Bone marrow (tissue), 2 donors: ENCODE measurements at regions not wholly inside any gene's neighbourhood (a gene's known extent, or its start where the extent isn't known, plus 50 kb on each side); places are given as distances from the start of the nearest gene placed in this dataset.

Source experiments
- DNase-seq, 2 donors: peaks; one replicate each; lab custom pipeline; 2025; lab: John Stamatoyannopoulos, UW

DNA sequence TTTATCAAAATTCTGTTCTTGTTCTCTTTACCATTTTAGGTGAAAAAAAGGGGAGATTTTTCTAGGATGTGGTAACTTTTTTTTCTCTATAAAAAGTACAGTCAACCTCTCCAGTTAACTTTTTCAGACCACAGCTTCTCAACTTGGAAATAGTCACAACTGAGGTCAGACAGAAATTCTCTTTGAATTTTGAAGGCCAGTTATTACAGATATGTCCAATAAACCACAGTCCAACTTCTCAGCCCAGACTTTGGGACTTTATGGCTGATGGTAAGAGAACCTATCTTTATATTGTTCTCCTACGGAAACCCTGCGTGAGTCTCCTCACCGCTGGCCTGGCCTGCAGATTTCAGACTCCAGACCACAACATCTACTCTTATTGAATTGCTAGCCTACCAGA is 176.7 kb downstream of the DACT1 start:
- no peak for DNase-seq

GRCh38 chr14:58815161-58815701 is 177.5 kb downstream of the DACT1 start:
- DNase-seq, result no peak

GRCh38 chr14:58815794-58816193 is 178.0 kb downstream of the DACT1 start:
- DNase-seq, result no peak

GRCh38 chr14:58816416-58817115 is 178.8 kb downstream of the DACT1 start:
- DNase-seq, result no peak

DNA sequence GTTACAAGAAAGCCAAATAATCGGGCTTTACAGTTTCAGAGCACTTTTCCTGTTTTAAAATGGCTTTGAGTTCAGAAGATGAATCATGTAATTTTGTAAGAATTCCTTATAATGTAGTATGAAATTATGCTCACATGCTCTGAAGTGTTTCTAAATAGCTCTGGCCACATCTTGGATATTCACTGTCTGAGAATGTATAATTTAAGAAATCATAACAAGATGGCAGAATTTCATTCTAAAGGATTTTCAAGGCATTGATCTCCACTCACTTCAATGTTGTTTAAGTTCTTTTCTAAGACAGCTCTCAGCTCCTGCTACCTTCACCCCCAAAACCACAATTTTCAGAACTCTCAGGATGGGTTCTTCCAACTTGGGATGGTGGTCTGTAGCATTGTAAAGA is 180.1 kb downstream of the DACT1 start:
- no peak for DNase-seq

DNA sequence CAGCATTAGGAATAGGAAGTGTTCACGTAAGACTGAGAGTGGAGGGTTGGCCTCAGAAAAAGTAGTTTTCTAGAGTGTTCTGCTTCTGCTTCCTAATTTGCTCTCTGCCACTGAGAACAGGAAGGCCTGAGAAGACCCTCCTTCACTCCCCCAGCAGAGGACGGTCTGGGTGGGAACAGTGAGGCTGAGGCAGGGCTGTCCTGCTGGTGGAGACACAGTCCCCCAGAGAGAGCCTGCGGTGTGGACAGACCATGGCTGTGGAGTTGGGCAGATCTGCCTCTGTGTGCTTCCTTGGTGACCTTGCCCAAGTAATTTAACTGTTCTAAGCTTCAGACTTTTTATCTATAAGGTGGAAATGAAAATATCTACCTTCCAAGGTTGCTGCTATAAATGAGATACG is 182.3 kb downstream of the DACT1 start:
- no peak for DNase-seq

DNA sequence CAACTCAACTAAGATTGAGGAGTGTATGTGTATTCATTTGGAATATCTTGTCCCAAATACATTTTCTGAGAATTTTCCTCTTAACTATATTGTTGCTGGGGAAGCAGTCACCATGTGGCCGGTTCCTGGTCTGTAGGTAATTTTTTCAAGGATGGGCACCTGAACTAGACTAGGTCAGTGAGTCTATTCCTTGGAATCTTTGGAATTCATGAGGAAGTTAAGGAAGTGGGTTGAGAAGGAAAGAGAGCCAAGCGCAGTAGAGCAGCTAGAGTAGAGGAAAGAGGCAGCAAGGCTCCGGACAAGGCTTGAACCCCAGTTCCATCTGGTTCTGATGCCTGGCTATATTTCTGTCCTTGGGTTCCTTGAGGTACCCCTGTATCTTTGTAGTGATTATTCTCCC is 183.7 kb downstream of the DACT1 start:
- no peak for DNase-seq

DNA sequence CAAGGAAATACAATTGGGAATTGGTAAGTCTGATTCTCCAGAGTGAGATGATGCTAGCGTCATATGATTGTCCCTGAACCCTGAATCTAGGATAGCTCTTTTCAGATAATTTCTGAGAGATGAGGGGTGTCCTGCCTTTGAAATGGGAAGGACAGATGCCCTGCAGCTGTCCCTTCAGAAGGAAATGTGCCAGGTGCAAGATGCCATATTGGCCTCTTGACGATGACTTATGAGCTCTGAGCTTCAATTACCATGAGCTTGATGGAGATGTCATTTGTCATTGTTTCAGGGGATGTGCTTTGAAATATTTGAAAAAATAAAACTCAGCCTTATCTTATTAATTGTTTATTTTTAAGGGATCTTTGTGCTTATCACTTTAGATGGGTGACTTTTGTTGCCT is 185.1 kb downstream of the DACT1 start:
- no peak for DNase-seq

DNA sequence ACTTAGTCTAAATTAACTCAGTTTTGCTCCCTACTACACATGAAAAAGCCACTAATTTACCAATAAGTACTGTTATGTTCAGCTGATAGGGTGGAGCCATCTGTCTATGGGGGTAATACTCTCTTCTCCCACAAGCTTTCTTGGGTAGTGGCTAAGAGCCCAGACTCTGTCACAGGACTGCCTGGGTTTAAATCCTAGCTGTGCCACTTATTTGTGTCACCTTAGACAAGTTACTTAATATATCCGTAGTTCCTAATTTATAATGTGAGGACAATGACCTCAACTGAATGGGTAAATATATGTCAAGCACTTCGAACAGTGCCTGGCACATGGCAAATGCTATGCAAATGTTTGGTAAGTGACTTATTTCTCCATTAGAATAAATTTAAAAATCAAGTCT is 185.6 kb downstream of the DACT1 start:
- no peak for DNase-seq

GRCh38 chr14:58824106-58824505 is 186.3 kb downstream of the DACT1 start:
- no peak for DNase-seq

DNA sequence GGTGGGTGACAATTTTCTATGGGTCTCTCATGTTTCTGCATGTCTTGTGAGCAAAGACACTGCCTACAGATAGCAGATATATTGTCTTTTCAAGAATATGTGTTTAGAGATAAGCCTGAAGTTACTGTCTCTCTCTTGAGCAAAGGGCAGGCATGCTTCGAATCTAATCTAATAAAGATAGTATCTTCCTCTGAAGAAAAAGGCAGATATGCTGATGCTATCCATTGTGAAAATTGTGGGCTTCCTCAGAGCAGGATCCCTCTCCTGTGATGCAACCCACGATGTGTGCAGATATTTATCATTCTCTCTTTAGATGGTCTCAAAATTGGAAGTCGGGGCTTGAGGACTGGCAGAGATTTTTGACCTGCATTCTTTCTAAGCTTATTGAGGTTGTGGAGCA is 187.0 kb downstream of the DACT1 start:
- DNase-seq, result no peak

GRCh38 chr14:58825606-58826005 is 187.8 kb downstream of the DACT1 start:
- no peak for DNase-seq

DNA sequence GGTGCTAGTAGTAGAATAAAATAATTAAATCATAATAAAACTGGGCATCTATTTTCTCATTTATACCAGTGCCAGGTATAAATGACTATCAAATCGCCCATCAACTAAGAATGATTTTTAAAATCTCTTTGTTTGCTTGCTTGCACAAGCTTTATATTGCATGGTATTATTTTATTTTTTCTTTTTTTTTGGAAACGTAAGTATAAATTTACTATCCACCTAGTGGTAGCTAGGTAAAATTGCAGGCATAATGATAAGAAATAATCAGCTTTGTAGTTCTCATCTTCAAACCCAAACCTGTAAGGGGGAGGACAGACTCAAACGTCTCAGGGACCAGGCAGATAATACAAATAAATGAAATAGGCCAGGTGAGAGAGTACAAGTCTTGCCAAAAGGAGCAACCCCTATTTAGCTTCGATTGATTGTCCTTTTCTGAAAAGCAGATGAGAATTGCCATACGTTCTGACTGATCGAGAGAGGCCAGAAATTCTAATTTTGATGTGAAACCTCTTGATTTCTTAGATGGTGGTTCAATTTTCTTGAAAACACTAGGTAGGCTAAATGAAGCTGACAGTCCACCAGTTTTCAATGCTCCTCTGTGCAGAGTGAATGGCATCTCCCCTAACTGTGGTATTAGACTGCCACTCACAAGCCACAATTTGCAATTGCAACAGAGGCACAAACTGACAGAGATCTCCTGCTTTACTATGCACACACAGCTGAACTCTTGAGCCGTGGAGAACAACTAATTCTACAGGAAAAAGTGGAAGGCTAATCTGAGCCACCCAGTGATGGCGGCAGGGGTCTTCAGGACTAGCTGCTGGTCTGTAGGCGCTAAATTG is 189.3 kb downstream of the DACT1 start:
- DNase-seq, result no peak

GRCh38 chr14:58828298-58828697 is 190.5 kb downstream of the DACT1 start:
- no peak for DNase-seq

- DNase-seq, result no peak
Measured at GRCh38 chr14:58829594-58829993, 191.8 kb downstream of the DACT1 start.

GRCh38 chr14:58830121-58830520 is 192.4 kb downstream of the DACT1 start:
- DNase-seq, result no peak

GRCh38 chr14:58832095-58832521 is 194.3 kb downstream of the DACT1 start:
- no peak for DNase-seq

DNA sequence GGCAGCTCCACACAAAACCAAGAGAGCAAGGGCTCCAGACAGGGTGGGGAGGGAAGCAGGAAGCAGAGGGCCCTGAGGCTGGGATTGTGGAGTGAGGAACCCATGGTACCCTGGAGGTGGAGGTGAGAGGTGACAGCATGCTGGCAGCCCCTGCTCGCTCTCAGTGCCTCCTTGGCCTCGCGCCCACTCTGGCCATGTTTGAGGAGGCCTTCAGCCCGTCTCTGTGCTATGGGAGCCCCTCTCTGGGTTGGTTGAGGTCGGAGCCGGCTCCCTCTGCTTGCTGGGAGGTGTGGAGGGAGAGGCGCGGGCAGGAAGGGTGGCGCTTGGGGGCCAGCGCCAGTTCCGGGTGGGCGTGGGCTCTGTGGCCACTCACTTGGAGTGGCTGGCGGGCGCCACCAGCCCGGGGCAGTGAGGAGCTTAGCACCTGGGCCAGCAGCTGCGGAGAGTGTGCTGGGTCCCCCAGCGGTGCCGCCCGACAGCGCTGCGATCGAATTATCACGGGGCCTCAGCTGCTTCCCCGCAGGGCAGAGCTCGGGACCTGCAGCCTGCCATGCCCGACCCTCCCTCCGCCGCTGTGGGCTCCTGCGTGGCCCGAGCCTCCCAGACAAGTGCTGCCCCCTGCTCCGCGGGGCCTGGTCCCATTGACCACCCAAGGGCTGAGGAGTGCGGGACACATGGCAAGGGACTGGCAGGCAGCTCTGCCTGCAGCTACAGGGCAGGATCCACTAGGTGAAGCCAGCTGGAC is 196.0 kb downstream of the DACT1 start:
- no peak for DNase-seq

GRCh38 chr14:58836303-58836974 is 198.7 kb downstream of the DACT1 start:
- DNase-seq, result no peak

GRCh38 chr14:58839233-58839632 is 201.5 kb downstream of the DACT1 start:
- DNase-seq, result no peak

DNA sequence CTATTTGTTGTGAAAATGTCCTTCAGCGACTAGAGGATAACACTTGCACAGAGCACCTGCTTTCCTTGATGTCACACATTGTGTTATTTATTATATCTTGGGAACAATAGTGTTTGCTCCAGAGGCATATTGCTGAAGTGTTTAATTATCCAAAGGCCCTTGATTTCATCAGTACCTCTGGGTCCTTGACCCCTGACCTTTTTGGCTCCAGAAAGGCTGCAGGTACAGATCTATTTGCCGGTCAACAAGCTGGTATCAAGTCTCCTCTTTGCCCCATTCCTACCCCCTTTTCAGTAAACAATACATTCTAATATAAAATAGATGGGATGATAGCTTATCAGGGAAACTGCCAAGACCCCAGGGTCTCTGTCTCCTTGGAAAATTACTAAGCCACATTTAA is 206.8 kb downstream of the DACT1 start:
- DNase-seq, result no peak
